Amniotic epithelial cell (primary cell): ENCODE measurements at regions not wholly inside any gene's neighbourhood (a gene's known extent, or its start where the extent isn't known, plus 50 kb on each side); places are given as distances from the start of the nearest gene placed in this dataset.
"Not testable (repeated sequence)": the region's sequence is repeated elsewhere in the genome, so short reads cannot be mapped to it uniquely, and the experiment has no call there.

ENCODE experiments used
- DNase-seq: peaks from one replicate; pipeline ENCODE4 v3.0.0-alpha.2; 2010; ENCODE audit warnings: low read depth

DNA sequence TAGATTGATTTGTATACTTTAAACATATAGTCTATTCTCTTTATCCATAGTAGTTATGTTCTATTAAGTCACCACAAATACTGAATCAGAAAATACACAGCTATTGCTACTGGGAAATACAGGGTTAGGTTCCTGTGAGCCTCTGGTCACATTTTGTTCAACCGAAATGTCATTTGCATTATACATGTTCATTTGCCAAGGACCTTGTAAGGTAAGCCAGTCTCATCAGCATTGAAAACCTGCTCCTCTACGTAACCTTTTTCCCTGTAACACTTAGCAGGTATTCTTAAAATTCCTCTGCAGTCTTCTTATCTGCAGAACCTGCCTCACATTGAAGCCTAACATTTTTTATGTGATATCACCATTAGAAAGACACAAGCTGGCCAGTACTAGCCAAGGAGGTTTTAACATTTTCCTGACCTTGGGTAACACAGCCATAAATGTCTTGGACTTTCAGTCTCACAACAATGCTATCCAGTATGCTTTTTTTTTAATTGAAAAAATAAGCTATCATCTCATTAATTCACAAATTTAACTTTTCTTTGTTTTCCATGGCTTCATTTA, 765.7 kb upstream of the IGFBP7 start:
- DNase-seq, result no peak

DNA sequence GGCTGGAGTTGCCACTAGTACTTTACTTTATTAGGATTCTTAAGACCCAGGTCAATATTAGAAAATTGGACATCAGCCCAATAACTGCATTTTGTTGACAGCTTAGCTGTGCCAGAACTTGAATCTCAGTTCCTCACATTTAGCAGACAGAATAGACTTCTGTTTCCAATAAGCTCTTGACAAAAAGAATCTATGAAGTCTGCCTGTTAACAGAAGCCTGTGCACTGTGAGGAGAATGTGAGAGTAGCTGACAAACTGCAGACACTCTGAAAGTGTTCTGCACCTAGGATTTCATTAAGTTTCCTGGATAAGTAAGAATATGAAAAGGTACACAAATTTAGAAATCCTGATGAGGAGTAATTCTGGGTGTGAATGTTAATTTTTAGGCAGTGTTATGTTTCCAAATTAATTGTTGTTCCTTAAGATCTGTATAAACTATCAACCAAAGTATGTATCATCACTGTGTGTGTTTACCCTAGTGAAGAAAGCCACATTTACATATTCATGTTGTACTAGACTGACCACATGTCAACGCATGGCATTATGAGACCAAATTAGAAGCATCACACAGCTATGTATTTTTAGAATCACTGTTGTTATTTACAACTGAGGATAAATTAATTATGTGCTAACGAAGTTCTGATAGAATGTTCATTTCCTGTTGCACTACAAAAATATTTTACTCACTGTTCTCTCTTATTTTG, 756.4 kb upstream of the IGFBP7 start:
- no peak for DNase-seq

DNA sequence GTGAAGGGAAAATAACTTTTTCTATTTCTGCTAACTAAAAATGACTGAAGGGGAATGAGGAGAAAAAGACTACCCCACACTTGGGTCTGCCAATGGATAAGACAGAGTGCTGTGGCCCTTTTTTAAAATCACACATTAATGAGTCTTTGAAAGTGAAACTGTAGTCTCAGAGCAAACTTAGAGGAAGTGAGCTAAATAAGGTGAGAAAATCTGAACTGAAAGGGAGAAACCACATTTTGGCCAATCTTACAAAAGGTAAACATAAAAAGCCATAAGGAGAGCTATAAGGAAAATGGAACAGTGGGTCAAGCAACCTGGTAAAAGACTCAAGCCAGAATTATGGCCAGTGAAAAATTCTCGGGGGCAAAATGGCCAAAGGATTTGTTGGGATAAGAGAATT, 755.1 kb upstream of the IGFBP7 start:
- DNase-seq, result no peak

DNA sequence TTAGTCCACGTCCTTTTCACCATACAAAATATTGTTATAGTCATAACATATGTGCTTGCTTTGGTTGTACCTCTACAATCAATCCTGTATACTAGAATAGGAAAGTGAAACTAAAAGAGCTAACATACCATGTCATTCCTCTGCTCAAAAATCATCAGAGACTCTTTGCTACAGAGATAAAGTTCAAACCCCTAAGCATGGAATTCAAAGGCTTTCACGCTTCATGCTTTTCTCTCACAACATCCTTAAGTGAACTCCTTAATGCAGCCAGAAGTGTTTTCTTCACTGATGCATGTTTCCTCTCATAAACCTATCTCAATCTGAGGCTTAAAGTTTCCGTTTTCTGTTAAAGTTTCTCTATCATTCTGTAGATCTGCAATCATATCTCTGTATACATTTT, 744.6 kb upstream of the IGFBP7 start:
- DNase-seq, result peak; percentile 23

DNA sequence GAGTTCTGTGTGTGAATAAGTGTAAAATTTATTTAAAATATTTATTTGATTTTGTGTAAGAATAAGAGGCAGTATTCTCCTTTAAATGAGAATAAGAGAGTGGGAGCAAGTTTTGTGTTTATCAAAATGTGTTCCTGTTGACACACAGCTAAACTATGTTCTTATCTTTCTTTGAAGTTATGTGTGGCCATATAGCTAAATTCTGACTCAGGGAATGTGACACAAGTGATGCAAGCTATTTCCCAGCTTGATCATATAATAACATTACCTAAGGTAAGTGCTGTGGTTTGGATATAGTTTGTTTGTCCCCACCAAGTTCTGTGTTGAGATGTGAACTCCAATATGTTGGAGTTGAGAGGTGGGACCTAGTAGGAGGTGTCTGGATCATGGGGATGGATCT, 740.0 kb upstream of the IGFBP7 start:
- peak; percentile 74 for DNase-seq

DNA sequence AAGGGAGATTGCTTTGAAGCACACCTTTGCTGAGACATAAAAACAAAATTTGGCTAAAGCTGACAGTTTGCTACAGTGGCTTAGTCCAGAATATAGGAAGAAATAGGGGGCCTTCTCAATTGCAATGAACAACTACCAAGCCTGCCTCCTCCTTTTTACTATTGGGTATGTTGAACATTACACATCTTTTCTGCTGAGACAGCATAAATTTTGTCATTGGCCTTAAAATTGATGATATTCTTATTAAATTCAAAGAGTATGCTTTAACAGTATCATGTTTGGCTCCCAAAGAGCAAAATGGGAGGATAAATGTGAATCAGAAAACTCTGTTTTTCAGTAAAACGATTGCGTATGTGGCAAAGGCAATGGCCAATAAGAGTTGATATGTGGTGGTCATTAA, 721.9 kb upstream of the IGFBP7 start:
- no peak for DNase-seq

DNA sequence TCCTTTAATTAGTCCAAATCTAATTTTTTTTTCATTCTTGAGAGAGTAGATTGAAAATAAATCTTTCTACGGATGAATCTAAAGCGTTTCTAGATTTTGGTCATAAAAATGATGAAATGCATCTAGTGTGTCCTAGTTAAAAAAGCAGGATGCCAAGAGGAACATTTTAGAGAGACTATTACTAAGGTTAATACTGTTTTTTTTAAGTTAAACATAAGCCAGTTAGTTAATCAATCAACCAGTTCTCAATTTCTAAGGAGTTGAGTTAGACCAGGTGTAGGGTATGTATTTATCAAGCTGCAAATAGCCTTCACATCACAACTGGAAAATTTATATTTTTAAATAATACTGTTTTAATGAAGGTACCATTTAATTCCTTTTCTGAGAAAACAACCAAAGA, 679.5 kb upstream of the IGFBP7 start:
- no peak for DNase-seq

DNA sequence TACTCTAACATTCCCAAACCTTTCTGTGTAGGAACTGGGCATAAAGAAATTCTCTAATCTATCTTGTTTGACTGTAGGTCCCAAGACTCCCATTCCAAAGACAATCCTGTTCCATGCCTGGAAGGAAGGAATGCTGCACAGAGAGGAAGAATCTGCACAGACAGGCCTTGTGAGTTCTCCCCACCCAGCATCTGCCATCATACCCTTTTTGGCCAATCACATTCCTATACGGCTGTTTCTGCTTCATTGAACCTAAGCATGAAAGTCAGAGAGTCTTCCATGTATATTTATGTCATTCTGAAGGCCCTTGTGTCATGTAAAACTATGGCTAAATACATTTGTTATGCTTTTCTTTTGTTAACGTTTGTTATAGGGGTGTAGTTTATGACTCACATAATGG, 667.7 kb upstream of the IGFBP7 start:
- DNase-seq, result no peak

DNA sequence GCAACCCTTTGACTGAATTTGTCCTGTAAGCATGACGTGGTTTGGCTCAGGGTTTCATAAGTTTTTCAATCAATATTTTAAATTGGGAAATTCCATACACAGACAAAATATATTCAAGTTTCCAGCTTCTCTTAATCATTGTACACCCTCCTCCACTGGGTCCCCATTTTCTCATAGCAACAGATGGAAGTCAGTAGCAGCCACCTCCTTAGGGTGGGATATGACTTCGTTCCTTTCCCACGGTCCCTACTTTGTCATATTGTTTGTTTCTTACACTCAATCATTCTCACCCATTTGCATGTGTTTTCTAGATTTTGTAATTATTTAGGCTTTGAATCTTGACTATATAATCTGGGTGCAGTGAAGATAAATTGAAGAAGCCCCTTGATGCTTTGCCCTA, 664.5 kb upstream of the IGFBP7 start:
- no peak for DNase-seq

DNA sequence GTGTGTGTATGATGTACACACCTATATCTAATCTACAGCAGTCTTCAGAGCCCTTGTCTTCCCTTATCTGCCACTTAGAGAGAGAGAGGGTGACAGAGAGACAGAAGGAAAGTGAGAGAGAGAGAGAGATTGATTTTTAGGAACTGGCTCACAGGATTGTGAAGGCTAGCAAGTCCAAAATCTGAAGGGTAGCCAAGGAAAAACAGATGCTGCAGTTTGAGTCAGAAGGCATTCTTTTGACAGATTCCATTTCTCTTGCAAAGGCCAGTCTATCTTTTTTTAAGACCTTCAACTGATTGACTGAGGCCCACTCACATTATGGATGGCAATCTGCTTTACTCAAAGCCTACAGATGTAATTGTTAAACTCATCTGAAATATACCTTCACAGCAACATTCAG, 664.0 kb upstream of the IGFBP7 start:
- no peak for DNase-seq

DNA sequence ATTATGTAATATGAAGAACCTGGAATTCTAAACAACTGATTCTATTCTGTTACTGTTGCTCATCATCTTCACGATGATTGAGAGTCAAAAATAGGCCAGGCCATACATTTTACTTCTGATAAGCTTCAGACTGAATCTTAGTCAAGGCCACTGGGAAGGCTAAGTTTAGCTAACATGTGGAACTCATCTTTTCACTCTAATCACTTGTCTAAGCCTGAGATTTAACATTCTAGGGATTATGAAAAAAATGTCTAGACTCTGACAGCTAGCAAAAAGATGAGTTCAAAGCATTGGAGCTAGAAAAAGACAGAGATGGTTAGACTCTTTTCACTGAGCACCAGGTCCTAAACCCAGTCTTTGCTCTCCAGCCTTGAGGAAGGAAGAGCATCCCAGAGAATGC, 656.2 kb upstream of the IGFBP7 start:
- DNase-seq, result no peak

DNA sequence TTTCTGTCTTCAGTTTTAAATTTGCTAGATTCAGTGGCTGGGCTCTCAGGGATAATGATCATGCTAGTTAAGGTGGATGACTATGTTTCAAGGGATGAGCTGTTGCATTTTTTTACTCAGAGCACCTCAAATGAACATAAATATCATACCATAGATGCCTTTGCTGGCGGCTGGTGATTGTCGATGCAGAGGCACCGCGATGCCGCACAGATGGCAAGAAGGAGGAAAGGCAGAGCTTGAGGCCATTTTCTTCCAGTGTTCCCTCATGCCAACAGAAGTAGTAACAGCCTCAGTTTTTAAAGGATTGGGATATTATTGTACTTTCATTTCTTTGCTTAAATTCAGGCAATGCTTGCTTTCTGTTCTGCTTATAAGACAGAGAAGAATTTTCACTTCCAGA, 654.7 kb upstream of the IGFBP7 start:
- no peak for DNase-seq

DNA sequence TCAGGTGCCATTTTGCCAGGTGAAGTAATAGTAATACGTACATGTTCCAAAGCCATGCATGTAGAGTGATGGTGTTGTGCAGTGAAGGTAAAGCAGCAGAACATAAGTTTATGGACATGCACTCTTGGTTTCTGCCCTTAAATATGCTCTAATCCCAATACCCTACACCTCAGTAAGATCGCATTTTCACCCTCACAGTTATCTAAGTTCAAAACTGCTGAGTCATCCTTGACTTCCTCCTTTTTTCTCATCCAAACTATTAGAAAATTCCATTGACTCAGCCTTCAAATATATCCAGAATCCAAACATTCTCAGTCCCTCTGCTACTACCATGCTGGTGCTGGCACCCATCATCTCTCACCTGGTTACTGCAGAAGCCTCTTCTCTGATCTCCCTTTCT, 652.9 kb upstream of the IGFBP7 start:
- peak; percentile 1 for DNase-seq

DNA sequence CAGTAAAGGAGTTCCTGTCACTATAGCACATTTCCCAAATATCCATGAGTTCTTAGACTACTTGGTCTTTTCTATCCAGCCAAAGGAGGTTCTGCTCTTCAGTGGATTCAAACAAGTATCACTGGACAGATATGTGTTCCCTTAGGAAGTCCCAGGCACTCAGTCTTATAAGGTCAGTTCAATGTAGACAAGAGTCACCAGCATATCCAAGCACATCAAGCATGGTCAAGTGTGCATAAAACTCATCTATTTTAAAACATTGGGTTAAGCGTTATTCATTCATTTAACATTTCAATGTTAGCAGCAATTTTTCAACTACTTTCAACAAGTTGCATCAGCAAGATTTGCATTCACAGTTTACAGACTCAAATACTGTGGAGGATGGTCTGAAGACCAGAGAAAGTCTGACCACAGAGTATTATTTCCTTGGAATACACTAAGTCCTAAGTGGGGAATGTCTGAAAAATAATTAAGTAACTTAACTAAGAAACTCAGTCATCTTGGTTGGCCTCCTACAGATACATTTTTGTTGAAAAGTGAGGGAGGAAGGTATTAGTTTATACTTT, 630.5 kb upstream of the IGFBP7 start:
- no peak for DNase-seq

DNA sequence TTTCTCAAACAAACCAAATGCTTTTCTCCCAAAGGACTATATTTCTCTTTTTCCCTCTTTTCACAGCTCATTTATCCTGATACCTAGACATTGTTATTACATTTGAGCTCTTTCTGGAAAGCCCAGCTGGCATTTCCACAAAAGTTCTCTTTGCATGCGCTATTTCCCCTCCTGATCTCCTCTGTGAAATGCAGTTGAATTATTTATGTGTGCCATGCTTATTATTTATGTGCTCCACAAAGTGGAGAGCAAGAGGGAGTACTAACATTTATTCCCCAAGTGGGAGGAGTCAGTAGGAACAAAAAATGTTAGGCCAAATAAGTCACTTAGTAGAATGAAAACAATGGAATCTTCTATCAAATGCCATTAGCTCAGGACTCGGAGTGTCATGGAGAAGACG, 626.6 kb upstream of the IGFBP7 start:
- no peak for DNase-seq

DNA sequence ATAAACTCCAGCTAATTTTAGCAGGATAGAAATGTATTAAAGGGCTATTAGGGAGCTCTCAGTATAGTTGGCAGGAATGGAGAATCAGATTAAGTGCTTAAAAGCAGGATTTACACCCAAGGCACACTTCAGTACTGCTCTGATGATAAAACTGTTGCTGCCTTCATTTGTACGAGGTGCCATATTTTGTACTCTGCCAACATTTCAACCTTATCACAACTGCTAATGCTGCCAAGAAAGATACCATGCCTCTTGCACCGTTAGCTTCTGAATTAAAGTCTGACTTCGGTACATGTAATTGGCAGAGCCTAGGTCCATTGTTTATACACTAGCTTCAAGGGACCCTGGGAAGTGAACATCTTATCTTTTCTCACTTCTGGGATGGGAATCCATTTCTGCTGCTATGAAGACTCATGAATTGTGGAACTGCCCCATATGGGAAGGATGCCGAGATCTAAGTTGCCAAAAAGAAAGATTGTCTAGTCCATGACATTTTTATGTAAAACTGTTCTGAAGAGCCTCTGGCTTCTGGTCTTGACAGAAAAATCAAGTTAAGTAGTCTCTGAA, 624.0 kb upstream of the IGFBP7 start:
- DNase-seq, result no peak

DNA sequence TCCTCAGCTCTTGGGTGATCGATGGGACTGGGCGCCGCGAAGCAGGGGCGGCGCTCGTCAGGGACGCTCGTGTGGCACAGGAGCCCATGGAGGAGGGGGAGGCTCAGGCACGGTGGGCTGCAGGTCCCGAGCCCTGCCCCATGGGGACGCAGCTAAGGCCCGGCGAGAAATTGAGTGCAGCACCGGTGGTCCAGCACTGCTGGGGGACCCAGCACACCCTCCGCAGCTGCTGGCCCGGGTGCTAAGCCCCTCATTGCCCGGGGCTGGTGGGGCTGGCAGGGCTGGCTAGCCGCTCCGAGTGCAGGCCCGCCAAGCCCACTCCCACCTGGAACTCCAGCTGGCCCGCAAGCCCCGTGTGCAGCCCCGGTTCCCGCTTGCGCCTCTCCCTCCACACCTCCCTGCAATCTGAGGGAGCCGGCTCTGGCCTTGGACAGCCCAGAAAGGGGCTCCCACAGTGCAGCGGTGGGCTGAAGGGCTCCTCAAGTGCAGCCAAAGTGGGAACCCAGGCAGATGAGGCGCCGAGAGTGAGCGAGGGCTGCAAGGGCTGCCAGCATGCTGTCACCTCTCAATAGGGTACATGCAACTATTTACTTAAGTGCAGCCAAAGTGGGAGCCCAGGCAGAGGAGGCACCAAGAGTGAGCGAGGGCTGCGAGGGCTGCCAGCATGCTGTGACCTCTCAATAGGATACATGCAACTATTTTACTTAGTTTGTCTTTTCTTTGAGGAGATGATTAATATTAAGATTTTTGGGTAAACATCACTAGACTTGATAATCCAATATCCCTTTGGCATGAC, 619.8 kb upstream of the IGFBP7 start:
- not testable (repeated sequence) for DNase-seq

DNA sequence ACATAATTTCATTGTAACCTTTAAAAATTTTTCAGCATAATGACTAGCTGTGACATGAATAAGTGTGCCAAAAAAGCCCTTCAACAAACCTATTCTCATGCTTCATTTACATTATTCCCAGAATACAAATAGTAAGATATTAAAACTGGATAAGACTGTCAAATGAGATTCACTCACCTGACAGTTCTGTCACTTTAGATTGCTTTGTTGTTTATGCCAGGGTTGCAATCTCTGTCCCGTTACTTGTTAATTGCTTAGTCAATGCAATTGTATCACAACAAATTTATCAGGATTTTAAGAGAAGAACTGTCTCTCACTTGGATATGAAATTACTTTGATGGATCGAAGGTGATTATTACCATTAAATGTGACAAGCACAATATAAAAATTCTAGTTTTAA, 616.0 kb upstream of the IGFBP7 start:
- no peak for DNase-seq

DNA sequence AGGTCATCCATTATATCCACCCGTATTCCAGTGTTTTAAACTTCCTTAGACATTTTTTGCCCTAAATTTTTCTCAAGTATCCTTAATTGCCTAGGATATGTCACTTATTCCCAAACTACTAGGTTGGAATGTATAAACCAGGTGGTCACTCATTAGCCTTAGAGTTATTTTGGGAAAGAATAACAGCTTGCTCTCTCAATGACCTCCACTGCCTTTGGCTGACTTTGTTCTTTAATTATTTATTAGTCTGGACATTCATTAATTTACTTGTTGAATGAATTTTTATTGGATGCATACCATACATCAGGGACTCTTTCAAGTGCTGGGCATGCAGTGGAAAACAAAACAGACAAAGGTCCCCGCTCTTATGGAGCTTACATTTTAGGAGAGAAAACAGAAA, 609.3 kb upstream of the IGFBP7 start:
- no peak for DNase-seq

DNA sequence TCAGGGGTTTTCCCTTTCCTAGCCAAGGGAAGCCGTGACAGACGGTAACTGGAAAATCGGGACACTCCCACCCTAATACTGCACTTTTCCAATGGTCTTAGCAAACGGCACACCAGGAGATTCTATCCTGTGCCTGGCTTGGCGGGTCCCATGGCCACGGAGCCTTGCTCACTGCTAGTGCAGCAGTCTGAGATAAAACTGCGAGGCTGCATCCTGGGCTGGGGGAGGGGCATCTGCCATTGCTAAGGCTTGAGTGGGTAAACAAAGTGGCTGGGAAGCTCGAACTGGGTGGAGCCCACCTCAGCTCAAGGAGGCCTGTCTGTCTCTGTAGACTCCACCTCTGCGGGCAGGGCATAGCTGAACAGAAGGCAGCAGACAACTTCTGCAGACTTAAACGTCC, 604.1 kb upstream of the IGFBP7 start:
- DNase-seq, result not testable (repeated sequence)

DNA sequence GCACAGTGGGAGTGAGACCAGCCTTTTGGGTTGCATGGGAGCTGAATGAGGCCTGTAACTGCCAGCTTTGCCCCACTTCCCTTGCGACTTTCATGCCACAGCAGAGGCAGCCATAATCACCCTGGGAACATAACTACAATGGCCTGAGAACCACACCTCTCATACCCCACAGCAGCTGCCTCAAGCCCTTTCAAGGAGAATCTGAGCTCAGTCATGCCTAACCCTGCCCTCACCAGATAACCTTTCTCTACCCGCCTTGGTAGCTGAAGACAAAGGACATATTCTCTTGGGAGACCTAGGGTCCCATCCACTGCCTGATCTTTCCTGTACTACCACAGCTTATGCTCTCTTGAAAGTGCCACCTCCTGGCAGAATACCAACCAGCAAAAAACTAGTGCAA, 599.9 kb upstream of the IGFBP7 start:
- DNase-seq, result no peak

DNA sequence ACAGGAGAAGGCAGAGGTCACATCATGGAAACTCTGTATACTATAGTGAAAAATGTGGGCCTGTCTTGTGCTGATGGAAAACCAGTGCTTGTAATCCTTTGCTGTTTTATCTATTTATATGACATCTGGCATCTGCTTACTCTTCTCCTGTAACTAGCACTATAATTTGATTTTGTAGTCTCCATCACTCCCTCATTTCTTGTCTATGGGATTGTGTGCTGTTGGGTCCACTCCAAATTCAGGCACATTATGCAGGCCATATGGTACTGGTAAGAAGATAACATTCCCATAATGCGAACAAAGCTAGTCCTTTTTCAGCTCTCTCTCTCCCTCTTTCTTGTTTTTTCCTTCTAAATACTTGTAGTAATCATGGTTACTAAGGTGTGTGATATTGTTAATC, 581.2 kb upstream of the IGFBP7 start:
- DNase-seq, result no peak

DNA sequence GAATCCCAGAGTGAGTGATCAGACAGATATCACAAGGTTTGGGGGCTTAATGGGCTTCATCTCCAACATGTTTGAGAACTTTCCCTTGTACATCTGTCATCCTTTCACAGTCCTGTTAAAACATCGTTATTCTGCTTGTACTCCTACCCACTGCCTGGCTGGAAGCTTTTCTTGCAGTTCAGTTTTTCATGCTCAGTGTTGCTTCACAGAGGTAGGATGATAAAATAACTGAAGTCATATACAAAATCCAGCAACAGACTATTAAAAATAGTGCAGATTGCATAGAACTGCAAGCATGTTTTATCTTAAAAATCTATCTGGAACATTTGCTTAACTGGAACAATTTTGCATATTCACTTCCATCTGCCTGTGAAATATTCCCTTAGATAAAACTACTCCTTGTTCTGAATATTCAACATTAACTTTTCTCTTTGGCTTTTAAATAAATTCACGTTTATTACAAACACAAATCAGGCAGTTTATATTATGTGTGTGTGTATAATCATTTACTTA, 579.6 kb upstream of the IGFBP7 start:
- DNase-seq, result no peak
